GDM1 (cell line): ENCODE measurements at regions not wholly inside any gene's neighbourhood (a gene's known extent, or its start where the extent isn't known, plus 50 kb on each side); places are given as distances from the start of the nearest gene placed in this dataset.
"Not testable (repeated sequence)": the region's sequence is repeated elsewhere in the genome, so short reads cannot be mapped to it uniquely, and the experiment has no call there.

Experiments
- DNase-seq: peaks from one replicate; lab custom pipeline; 2025; lab: John Stamatoyannopoulos, UW

DNA sequence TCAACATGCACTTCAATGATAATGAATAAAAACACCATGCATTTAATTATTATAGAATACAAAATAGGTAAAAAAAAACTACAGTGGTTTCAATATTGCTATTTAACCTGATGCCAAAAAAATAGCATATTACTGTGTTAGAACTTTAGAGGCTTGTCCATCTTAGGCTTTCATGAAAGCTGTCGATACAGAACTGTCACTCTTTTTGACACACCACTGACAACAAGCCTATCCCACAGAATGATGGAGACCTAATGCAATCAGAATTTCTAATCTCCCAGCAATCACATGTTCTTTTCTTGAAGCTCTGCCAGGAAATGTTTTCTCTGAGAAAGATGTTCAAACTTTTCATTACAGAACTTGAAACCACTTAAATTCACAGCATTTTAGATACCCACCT, 490.3 kb upstream of the EPHA6 start:
- no peak for DNase-seq

DNA sequence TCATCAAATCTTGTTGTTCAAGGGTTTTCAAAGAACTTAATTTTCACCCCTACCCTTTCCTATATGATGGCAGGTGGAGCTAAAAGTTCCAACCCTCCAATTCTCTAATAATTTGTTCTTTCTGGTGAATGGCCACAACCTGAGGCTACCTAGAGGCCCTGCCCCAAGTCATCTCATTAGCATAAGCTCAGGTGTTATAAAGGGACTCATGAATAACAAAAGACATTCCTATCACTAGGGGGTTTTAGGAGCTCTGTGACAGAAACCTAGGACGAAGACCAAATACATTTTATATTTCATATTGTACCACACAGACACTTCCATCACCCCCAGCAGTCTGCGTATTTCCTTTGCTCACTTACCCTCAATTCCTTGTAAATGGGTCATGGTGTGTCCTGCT, 483.6 kb upstream of the EPHA6 start:
- DNase-seq = no peak

DNA sequence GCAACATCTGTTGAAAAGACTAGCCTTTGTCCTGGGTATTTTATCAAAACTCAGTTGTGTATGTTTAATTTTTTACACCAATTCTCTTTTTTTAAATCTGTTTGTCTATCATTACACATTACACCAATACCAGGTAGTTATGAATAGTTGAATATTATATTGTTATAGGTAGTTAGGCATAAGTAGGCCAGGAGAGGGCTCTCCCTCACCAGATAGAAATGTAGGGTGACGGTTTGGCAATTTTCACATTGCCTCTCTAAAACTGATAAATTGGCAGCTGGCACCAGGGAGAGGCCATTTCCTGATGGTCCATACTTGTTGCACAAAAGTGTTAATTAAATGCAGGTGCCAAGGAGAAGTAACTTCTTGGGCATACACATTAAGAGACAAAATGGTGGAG, 483.1 kb upstream of the EPHA6 start:
- no peak for DNase-seq

DNA sequence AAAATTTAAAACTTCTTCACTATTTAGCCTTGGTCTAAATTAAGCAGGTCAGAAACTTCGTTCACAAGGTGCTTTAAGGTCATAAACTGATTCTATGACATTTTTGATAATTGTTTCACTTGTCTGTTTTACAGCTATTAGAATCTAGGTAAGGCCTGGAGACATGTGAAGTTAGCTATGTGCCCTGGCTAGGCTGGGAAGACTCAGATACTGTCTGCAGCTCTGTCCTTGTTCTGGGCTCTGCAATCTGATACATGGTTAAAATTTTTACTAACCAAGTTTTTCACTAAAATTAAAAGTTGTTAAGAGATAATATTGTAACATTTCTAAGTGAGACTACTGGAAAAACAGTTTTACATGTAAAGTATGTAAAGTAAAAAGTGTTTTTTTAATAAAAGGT, 479.6 kb upstream of the EPHA6 start:
- DNase-seq = no peak

DNA sequence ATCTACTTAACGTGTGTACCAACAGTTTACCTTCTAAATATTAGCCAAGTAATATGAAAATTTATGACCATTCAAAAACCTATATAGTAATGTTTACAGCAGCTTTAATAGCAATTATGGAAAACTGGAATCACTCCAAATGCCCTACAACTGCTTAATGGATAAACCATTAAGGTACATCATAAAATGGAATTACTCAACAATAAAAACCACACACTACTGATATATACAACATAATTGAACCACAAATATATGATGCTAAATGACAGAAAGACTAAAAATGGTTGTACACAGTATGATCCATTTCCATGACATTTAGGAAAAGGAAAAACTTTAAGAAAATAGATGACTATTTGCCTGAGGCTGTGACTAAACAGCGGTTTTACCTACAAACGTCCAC, 467.1 kb upstream of the EPHA6 start:
- no peak for DNase-seq

DNA sequence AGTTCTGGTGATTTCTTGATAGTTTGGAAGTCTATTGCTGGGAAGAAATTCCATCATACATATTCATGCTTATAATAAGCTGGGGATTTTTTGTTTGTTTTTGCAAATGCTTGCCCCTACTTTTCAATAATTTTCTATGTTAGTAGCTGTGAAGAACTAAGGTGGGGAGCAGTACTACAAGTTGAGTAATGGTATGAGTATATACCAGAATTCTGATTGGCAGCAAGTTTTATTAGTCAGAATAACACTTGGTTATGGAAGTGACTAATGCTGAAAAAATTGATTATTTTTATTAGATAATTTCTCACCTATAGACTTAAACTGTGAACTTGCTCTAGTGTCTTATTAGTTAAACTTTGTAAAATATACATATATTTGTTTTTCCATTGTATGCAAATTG, 462.8 kb upstream of the EPHA6 start:
- not testable (repeated sequence) for DNase-seq

DNA sequence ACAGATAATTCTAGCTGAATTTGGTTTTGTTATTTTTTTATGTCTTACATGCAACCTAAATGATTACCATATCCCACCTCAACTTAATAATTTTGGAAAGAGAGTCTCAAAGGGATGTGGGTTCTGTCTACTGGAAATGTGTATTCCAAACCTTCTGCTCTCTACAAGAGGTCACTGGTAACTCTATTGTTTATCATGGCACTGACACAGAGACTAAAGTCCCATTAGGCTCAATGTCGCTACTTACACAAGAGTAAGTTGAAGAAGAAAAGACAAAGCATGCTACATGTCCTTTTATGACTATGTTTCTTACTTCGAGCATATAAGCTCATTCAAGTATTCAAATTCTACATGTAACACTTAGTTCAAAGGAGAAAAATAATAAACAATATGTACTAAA, 460.3 kb upstream of the EPHA6 start:
- DNase-seq = no peak

DNA sequence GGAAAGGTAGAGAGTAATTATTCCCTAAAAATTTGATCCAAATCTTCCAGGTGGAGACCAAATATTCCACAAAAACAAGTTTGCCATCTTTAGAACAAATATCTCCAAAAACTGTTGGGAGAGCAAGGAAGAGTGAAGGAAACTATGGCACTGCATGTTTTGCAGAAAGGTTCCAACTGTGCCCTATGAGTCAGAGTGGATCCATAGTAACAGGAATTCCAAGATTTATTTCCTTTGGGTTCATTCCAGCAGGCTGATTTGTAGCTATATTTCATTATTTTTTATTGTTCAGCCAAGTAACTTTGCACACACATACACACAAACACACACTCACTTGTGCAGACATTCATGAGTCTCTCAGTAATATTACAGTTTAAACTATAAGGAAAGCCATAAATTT, 459.7 kb upstream of the EPHA6 start:
- no peak for DNase-seq

DNA sequence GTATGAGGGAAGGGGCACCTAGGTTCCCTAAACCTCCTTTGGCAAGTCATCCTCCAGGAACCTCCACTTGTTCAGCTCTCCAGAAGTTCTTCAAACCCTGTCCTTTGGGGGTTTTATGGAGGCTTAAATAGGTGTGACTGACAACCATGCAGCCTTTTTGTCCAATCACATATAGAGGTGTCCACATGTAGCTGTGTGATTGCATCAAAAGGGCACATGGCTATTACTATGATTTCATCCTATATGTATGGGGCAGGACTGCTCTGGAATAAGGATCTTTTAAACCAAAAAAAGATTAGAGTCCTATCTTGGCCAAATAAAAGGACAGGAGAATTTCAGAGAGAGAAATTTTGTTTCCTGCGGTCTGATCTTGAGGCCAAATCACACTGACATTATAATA, 453.2 kb upstream of the EPHA6 start:
- no peak for DNase-seq

DNA sequence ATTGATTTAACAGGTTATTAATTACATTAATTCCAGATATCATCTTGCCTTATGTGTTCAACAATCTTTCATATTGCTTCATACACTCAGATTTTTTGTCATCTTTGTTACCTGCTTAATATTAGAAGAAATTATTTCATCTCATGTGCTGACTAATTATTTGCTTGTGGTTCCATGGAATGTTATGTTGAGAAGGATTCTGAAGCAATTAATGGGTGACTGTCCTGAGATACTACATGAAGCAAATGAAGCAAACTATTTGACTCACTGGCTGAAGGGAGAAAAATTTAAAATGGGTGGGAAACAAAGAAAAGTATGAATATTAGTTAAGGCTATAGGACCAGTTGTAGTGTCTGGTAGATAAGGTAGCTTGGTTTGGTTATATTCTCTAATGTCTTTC, 443.8 kb upstream of the EPHA6 start:
- no peak for DNase-seq

DNA sequence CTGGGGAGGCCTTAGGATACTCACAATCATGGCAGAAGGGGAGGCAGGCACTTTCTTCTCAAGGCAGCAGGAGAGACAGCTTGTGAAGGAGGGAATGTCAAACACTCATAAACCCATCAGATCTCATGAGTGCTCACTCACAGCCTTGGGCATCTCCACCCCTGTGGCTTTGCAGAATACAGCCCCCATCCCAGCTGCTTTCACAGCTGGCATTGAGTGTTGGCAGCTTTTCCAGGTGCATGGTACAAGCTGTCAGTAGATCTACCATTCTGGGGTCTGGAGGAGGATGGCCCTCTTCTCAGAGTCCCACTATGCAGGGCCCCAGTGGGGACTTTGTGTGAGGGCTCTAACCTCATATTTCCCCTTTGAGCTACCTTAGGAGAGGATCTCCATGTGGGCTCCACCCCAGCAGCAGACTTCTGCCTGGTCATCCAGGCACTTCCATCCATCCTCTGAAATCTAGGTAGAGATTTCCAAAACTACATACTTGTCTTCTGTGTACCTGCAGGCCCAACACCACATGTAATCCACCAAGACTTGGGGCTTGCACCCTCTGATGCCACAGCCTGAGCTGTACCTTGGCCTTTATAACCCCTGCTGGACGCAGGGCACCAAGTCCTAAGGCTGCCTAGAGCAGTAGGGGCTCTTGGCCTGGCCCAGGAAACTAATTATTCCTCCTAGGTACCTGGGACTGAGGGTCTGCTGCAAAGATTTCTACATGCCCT, 404.2 kb upstream of the EPHA6 start:
- DNase-seq = no peak

DNA sequence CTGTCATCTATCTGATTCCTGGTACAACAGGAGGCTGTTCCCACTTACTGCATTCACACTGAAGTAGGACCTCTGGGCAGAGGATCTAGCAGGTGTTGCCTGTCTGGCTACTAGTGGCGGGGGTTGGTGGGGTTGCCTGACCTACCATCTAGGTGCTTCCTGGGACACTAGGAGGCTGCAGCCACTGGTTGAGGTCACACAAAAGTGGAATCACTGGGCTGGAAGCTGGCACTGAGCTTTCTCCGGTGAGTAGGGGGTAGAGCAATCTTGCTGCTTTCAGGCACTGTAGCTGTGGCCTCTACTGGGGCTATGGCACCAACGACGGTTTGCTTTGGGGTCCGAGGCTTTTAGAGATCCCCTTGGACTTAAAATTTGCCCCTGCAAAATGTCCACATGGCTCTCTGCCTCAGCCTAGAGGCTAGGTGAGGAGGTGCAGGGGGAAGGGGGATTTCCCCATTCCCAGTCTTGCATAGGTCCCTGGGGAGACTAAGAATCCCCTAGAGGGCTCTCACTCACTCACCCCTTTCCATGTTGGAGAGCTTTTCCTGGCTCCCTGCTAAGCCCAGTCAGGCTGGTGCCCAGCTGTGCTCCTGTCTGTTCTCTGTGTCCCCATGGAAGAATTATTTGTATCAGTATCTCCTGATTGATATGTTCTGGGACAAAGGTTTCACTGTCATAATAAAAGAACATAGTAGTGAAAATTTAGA, 397.7 kb upstream of the EPHA6 start:
- no peak for DNase-seq

DNA sequence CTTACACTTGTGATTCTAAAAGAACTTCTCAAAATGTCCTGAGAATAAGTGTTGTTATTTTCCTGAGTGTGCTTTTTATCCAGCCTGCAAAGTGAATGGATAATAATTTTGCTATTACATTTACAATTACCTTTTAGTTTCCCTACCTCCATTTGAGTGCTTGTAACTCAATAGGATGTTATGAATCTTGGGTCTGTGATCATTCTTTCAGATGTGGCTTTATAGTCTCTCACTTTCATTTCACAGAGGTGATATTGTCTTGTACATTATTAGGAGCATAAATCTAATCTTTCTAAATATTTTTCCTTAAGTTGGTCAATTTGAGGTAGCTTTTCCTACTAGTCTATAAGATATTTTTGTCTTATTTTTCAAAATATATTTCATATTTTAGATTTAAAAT, 386.3 kb upstream of the EPHA6 start:
- DNase-seq = no peak

DNA sequence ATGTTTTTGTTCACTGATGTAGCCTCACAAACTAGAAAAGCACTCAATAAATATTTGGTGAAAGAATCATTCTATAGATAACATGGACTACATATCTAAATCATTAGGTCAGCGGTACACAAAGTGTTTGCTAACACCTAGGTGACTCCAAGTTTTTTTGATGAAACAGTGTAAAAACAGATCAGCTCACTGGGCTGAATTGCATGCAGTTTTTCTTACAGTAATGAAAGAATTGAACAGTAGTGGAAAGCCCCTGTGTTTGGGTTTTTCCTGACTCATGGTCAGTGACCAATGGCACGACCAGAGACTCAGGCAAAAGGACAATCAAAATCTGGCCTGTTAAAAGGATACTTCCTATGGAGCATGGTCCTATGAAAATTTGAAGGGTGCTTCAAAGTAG, 384.3 kb upstream of the EPHA6 start:
- no peak for DNase-seq

DNA sequence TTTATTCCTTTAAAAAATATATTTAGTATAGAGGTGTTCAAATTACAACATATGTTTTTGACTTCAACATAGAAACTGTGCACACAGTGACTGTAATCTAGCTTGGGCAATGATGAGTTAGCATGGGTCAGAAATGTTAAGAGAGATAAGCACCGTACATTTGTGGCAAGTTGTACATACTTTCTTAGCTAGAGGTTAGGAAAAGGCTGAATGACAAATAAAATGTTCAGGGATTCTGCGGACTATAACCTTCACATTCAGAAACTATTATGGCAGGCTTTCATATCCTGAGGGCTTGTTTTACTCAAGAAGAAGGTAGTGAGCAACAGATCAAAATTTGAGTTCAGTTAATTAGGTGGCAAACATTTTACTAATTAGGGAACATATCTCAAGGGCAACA, 379.7 kb upstream of the EPHA6 start:
- no peak for DNase-seq

DNA sequence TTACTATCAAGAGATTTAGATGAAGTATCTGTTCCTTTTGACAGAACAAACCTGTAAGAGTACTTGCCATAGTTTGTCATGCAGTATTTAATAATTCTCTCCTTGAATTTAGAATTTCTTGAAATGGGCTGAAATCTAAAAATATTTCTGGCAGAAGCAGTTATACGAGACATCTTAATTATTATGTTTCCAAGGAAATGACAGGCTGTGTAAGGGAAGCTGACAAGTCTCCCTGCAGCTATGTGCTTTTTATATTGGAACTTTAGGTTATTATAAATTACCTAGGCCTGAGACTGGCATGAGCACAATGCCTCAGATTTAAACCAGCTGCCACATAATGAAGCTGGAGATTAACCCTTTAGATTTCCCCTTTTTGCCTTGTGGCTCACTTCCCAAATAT, 365.0 kb upstream of the EPHA6 start:
- no peak for DNase-seq

DNA sequence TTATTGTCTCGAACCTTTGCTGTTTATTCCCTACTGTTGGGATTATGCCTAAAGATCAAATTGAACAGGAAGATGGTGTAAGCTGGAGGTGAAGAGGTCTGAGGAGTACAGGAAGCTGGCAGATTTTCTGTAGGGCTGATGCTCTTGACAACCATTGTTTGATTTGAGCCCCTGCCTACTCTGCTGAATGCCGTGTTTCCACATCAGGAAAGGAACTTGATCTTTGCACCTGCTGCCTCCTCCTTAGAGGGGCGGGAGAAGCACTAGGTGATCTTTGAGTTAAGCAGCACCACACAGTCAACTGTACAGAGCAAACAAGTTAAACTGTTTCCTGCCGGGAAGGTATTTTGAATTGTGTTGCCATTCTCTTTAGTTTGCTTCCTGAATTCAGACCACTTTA, 364.6 kb upstream of the EPHA6 start:
- DNase-seq = no peak

DNA sequence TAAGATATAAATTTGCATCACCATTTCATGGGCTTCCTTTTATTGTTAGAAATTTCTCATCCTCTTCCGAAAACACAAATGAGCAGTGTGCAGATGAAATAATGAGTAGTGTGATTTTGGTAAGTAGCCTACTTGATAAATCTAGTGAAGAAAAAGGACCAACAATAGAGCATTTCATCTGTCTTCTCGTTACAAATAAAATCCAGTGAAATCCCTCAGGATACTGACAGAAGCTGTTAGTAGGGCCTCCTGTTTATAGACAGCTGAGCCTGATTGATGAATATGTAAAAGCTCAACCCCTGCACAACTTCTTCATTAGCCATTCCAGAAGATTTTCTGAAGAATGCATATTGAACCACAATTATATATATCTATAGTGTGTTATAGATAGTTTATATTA, 363.7 kb upstream of the EPHA6 start:
- no peak for DNase-seq

DNA sequence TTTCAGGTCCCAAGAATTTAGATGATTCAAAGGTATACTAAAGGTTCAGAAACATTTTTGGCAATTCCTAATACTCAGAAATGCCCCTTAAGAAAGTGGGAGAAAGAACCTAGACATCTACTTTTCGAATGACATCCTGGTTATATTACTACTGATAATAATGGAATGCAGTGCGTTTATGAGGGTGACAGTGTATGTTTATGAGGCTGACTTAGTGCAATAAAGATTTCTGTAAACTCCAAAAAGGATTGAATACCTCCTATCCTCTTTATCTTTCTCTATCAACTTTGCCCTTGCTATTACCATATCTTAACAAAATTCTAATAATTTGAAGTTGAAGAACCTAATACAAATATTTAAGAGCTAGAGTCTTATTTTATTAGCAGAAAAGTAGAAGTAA, 348.9 kb upstream of the EPHA6 start:
- no peak for DNase-seq

DNA sequence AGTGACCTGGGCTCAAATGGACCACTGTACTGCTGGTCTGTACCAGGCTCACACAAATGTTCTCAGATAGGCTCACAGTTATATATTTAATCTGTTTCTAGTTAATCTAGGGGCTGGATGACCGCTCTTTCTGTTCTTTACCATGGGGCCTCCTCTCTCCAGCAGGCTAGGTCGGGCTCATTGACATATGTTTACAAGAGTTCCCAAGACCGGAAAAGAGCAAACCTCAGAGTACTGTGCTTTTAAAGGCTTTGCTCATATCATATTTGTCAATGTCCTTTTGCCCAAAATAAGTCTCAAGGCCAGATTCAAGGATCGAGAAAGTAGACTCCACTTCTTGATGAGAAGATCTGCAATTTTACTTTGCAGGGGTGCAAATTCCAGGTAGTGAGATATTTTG, 348.0 kb upstream of the EPHA6 start:
- DNase-seq = no peak

DNA sequence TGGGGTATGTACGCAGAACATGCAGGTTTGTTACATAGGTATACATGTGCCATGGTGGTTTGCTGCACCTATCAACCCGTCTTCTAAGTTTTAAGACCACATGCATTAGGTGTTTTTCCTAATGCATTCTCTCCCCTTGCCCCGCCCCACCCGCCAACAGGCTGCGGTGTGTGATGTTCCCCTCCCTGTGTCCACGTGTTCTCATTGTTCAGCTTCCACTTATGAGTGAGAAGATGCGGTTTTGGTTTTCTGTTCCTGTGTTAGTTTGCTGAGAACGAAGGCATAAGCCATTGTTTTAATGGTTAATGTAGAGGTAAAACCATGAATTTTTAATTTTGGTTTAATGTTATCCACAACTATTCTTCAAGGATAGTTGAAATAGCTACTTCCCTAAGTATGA, 346.8 kb upstream of the EPHA6 start:
- DNase-seq = no peak

DNA sequence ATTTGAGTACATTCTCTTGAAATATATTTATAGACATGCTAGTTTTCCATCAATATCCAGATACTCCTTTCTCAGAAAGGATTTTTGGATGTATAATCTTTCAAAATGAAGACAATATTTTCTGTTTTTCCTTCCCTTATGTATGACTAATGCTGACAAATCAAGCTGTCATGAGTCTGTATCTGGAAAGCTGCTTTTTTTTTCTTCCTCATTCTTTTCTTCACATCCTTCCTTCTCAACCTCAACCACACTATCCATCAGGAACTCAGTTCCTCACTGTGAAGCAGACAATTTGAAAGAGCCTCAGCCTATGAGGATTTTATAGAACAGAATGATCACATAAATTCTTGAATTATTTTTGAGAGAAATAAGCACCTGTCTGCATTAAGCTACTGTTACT, 335.9 kb upstream of the EPHA6 start:
- DNase-seq = no peak

DNA sequence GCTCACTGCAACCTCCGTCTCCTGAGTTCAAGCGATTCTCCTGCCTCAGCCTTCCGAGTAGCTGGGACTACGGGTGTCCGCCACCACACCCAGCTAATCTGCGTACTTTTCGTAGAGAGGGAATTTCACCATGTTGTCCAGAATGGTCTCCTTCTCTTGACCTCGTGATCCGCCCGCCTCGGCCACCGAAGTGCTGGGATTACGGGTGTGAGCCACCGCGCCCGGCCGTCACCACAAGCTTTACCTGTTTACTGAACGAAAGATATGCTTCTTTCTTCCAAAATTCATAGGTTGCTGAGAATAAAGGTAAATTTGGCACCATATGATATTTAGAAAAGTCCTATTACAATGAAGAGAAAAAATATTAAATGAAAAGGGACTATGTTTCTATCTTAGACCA, 333.5 kb upstream of the EPHA6 start:
- DNase-seq = no peak

DNA sequence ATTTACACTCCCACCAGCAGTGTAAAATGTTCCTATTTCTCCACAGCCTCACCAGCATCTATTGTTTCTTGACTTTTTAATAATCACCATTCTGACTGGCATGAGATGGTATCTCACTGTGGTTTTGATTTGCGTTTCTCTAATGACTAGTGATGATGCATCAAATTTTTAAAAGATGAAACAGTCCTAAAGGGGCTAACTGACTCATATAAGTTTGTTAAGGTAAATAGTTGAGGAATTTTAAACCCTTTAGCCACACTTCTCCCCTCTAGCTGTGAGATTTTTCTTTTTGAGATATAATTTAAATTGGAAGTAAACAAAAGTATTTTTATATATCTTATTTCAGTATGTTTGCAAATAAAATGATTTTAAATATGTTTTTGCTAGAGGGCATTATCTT, 331.2 kb upstream of the EPHA6 start:
- DNase-seq = not testable (repeated sequence)
